ENCODE measurements at regions not wholly inside any gene's neighbourhood (a gene's known extent, or its start where the extent isn't known, plus 50 kb on each side); places are given as distances from the start of the nearest gene placed in this dataset.
A peak's percentile ranks its signal among the peaks of the same experiment; 100 is the strongest.

DNA sequence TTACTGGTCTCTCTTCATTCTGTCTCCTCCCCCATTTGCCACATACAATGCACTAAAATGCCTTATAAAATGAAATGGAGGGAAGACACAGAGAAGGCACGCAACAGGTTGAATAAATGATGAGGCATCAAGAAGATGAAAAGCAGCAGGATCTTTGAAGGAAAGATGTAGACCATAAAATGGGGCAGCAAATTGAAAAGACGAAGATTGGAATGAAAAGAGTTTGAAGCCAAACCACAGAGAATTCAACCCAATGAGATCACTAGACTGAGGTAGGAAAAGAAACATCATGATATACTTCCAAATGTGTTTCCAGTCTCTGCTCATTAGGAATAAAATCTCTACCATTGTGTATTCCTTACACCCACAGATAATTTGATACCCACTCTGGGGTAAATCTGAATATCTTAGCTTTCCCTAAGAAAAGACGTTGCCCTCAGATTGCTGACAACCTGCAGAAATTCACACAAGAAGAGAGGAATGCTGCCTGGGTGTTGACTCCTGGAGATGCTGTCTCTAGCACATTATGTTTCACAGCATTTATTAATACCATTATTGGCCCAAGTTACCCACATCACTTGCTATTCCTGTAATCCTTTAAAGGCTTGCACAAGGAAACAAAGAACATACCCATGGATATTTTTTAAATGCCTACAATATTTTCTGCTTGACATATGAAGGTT, 230.9 kb downstream of the LTN1 start:
- TF ChIP-seq, protein P1, sequence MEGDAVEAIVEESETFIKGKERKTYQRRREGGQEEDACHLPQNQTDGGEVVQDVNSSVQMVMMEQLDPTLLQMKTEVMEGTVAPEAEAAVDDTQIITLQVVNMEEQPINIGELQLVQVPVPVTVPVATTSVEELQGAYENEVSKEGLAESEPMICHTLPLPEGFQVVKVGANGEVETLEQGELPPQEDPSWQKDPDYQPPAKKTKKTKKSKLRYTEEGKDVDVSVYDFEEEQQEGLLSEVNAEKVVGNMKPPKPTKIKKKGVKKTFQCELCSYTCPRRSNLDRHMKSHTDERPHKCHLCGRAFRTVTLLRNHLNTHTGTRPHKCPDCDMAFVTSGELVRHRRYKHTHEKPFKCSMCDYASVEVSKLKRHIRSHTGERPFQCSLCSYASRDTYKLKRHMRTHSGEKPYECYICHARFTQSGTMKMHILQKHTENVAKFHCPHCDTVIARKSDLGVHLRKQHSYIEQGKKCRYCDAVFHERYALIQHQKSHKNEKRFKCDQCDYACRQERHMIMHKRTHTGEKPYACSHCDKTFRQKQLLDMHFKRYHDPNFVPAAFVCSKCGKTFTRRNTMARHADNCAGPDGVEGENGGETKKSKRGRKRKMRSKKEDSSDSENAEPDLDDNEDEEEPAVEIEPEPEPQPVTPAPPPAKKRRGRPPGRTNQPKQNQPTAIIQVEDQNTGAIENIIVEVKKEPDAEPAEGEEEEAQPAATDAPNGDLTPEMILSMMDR (IDR thresholded peaks at IDR 0.05), result no peak
- peak; percentile 52 for TF ChIP-seq EP300 (IDR thresholded peaks at IDR 0.05)

Measured in suprapubic skin (tissue), 3 donors.